Lower lobe of right lung (tissue), 2 donors: ENCODE measurements at regions not wholly inside any gene's neighbourhood (a gene's known extent, or its start where the extent isn't known, plus 50 kb on each side); places are given as distances from the start of the nearest gene placed in this dataset.

Experiments used
- ATAC-seq, 2 donors: fragments of 200-7000 bp; cut with Tn5 transposase; one replicate each; pipeline ENCODE4 v1.9.1; 2020 to 2022; ENCODE audit warnings: mild to moderate bottlenecking in 2 of 2, moderate library complexity in 2 of 2
- DNase-seq: peaks from one replicate; pipeline ENCODE4 v3.0.0-alpha.2; 2020
- H3K27ac ChIP-seq: fragments of 200-600 bp; one replicate; pipeline ENCODE4 v1.8.0; 2022
- H3K27me3 ChIP-seq: fragments of 200-600 bp; one replicate; pipeline ENCODE4 v1.8.0; 2022; ENCODE audit warnings: low read depth
- H3K36me3 ChIP-seq: fragments of 200-600 bp; one replicate; pipeline ENCODE4 v1.8.0; 2022; ENCODE audit warnings: mild to moderate bottlenecking
- H3K4me1 ChIP-seq: fragments of 200-600 bp; one replicate; pipeline ENCODE4 v1.8.0; 2022
- H3K4me3 ChIP-seq: fragments of 200-600 bp; one replicate; pipeline ENCODE4 v1.8.0; 2022; ENCODE audit warnings: mild to moderate bottlenecking
- H3K9me3 ChIP-seq: fragments of 200-600 bp; one replicate; pipeline ENCODE4 v1.8.0; 2022
- CTCF ChIP-seq: fragments of 200-600 bp; IDR thresholded peaks from one replicate; pipeline ENCODE4 v1.8.0; 2022; ENCODE audit warnings: antibody characterized with exemption, mild to moderate bottlenecking
- intact Hi-C: fragments of 100-400 bp; cut with DNase I; formaldehyde crosslinking; loops from one replicate; pipeline ENCODE4 v1.11.0; 2022
- donor health status: DM: no; HTN: yes; CAD: no; lungs with severe emphysema.

- Histone ChIP-seq H3K4me3 (no peak overlapping the region), H3K36me3 (no peaks in the 10 kb centered on the region), H3K27ac (no peak overlapping the region), H3K9me3 (no peaks in the 10 kb centered on the region), H3K4me1 (no peaks in the 10 kb centered on the region), H3K27me3 (no peaks in the 10 kb centered on the region)
- DNase-seq (no peak), ATAC-seq (no peak)
- intact Hi-C loops, result no loop called here
- no peak for TF ChIP-seq CTCF
These were observed 521.9 kb upstream of the TBX3 start for GRCh38 chr12:115205755-115206308.

DNA sequence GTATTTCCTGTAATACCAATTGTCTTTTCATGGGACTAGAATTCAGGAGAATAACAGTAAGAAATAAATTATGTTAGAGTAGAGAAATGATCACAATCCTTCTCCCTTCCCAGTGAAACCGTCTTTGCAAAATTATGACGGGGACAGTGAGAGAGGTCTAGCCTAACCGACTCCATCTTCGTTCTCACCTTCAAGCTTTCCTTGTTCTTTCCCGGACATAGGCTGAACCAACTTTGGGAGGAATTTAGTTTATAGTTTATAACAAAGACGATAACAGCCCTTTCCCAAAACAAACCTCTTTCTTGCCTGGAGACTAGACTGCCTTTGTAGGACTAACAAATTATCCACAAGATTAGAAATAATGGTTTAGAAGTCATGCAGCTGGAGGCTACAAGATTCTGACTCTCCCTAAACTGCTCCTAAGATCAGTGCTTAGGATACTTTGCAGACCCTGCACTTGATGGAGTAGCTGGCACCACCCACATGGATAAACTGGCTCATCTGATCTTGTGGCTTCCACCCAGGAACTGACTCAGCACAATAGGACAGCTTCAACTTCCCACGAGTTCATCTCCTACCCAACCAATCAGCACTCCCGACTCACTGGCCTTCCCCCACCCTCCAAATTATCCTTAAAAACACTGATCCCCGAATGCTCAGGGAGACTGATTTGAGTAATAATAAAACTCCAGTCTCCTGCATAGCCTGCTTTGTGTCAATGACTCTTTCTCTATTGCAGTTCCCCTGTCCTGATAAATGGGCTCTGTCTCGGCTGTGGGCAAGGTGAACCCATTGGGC, 521.2 kb upstream of the TBX3 start:
- H3K27ac ChIP-seq, result no peak overlapping the region
- ATAC-seq (no peak), DNase-seq (no peak)
- TF ChIP-seq CTCF, result no peak
- intact Hi-C loops, result no loop called here
- H3K9me3 ChIP-seq, result no peaks in the 10 kb centered on the region
- no peaks in the 10 kb centered on the region for H3K4me1 ChIP-seq
- H3K27me3 ChIP-seq, result no peaks in the 10 kb centered on the region
- no peak overlapping the region for H3K4me3 ChIP-seq
- no peaks in the 10 kb centered on the region for H3K36me3 ChIP-seq

- H3K27me3 ChIP-seq, result no peaks in the 10 kb centered on the region
- no peak for DNase-seq
- H3K4me1 ChIP-seq, result no peaks in the 10 kb centered on the region
- intact Hi-C loops, result no loop called here
- no peaks in the 10 kb centered on the region for H3K36me3 ChIP-seq
- no peaks in the 10 kb centered on the region for H3K9me3 ChIP-seq
- no peak overlapping the region for H3K27ac ChIP-seq
- ATAC-seq, result no peak
- no peak overlapping the region for H3K4me3 ChIP-seq
- no peak for TF ChIP-seq CTCF
These were observed 519.7 kb upstream of the TBX3 start for GRCh38 chr12:115203701-115204100.

DNA sequence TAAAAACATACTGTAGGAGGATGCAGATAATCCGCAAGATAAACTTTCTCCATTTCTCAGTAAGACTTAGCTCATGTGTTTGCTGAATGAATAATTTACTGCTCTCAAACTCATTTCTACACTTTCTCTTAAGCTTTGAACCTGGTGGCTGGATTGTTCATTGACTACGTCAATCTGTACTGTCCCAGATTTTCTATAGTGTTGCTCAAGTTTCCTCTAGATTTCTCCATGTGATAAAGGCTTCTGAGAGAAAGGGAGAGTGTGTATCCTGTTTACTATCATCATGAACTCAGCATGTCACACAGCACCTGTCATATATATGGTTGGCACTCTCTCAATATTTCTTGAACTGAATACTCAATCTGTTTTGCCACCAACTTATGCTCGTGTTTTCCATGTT, 518.0 kb upstream of the TBX3 start:
- intact Hi-C loops, result no loop called here
- H3K27me3 ChIP-seq, result no peaks in the 10 kb centered on the region
- TF ChIP-seq CTCF, result no peak
- ATAC-seq, result no peak
- H3K36me3 ChIP-seq, result no peaks in the 10 kb centered on the region
- H3K4me1 ChIP-seq, result no peaks in the 10 kb centered on the region
- H3K4me3 ChIP-seq, result no peak overlapping the region
- H3K9me3 ChIP-seq, result no peaks in the 10 kb centered on the region
- no peak overlapping the region for H3K27ac ChIP-seq
- DNase-seq, result no peak

- intact Hi-C loops, result no loop called here
- no peak overlapping the region for H3K27ac ChIP-seq
- H3K9me3 ChIP-seq, result no peaks in the 10 kb centered on the region
- ATAC-seq (no peak), DNase-seq (no peak)
- no peaks in the 10 kb centered on the region for H3K4me1 ChIP-seq
- TF ChIP-seq CTCF, result no peak
- H3K4me3 ChIP-seq, result no peak overlapping the region
- H3K36me3 ChIP-seq, result no peaks in the 10 kb centered on the region
- no peaks in the 10 kb centered on the region for H3K27me3 ChIP-seq
These were observed 515.9 kb upstream of the TBX3 start for GRCh38 chr12:115199831-115200230.
